Naive thymus-derived CD4-positive, alpha-beta T cell (primary cell): ENCODE measurements at regions not wholly inside any gene's neighbourhood (a gene's known extent, or its start where the extent isn't known, plus 50 kb on each side); places are given as distances from the start of the nearest gene placed in this dataset.

Experiments used
- ATAC-seq: fragments of 150-1000 bp; cut with Tn5 transposase; 2 replicates; pipeline ENCODE4 v1.10.0; 2021; ENCODE audit warnings: mild to moderate bottlenecking, moderate library complexity
- CTCF ChIA-PET: fragments of 350-600 bp; sonication (Branson Sonifier 250); formaldehyde crosslinking; loops from one replicate; lab custom pipeline; 2021; ENCODE audit warnings: antibody characterized with exemption; lab: Charles Lee
- POLR2A ChIA-PET: fragments of 350-600 bp; sonication (Branson Sonifier 250); formaldehyde crosslinking; loops from one replicate; lab custom pipeline; 2021; ENCODE audit warnings: antibody characterized with exemption, inconsistent platforms; lab: Charles Lee
- DNase-seq, 9 donors: peaks; one replicate each; pipeline versions ENCODE4 v3.0.0 to v3.0.0-alpha.2; 2020 to 2022; ENCODE audit warnings: mixed read lengths in 1 of 9
- H3K27ac ChIP-seq: one replicate; pipeline ENCODE4 v1.7.0; 2013; ENCODE audit warnings: mild to moderate bottlenecking, low read depth, low read length, moderate library complexity
- H3K27me3 ChIP-seq, 2 donors: one replicate each; pipeline ENCODE4 v1.7.0; 2013; ENCODE audit warnings: low read length in 2 of 2, mild to moderate bottlenecking in 2 of 2, moderate library complexity in 2 of 2; ENCODE audit not compliant: control insufficient read depth in 2 of 2, insufficient read depth in 2 of 2
- H3K36me3 ChIP-seq, 3 experiments: 1 replicate in 2 of 3; 2 replicates in 1 of 3; pipeline ENCODE4 v1.7.0; 2013; ENCODE audit warnings: low read length in 3 of 3, mild to moderate bottlenecking in 3 of 3, moderate library complexity in 1 of 3; ENCODE audit not compliant: insufficient read depth in 3 of 3, control insufficient read depth in 2 of 3
- H3K4me1 ChIP-seq, 2 donors: one replicate each; pipeline ENCODE4 v1.7.0; 2013; ENCODE audit warnings: low read length in 2 of 2, mild to moderate bottlenecking in 2 of 2, moderate library complexity in 1 of 2; ENCODE audit not compliant: control insufficient read depth in 2 of 2, insufficient read depth in 2 of 2
- H3K4me3 ChIP-seq: 2 replicates; pipeline ENCODE4 v1.7.0; 2013; ENCODE audit warnings: mild to moderate bottlenecking, low read length
- H3K9me3 ChIP-seq, 3 experiments: 1 replicate in 2 of 3; 2 replicates in 1 of 3; pipeline ENCODE4 v1.7.0; 2013; ENCODE audit warnings: low read length in 3 of 3; ENCODE audit not compliant: control insufficient read depth in 2 of 3
- H3K27ac Mint-ChIP-seq, 9 donors: one replicate each; pipeline ENCODE4 v1.8.0; 2020 to 2022; ENCODE audit warnings: mixed read lengths in 9 of 9, mild to moderate bottlenecking in 8 of 9, moderate library complexity in 5 of 9, inconsistent platforms in 2 of 9
- H3K27me3 Mint-ChIP-seq, 5 donors: one replicate each; pipeline ENCODE4 v1.8.0; 2021 to 2022; ENCODE audit warnings: mixed read lengths in 5 of 5, mild to moderate bottlenecking in 1 of 5
- H3K36me3 Mint-ChIP-seq, 5 donors: one replicate each; pipeline ENCODE4 v1.8.0; 2020 to 2022; ENCODE audit warnings: mixed read lengths in 5 of 5, mild to moderate bottlenecking in 3 of 5, inconsistent platforms in 1 of 5
- H3K4me1 Mint-ChIP-seq, 7 donors: one replicate each; pipeline ENCODE4 v1.8.0; 2020 to 2022; ENCODE audit warnings: mixed read lengths in 7 of 7, mild to moderate bottlenecking in 3 of 7, inconsistent platforms in 1 of 7
- H3K4me3 Mint-ChIP-seq, 10 donors: one replicate each; pipeline ENCODE4 v1.8.0; 2020 to 2022; ENCODE audit warnings: mild to moderate bottlenecking in 10 of 10, mixed read lengths in 10 of 10, moderate library complexity in 6 of 10, inconsistent platforms in 2 of 10
- H3K9me3 Mint-ChIP-seq, 11 donors: one replicate each; pipeline ENCODE4 v1.8.0; 2020 to 2022; ENCODE audit warnings: mixed read lengths in 11 of 11, mild to moderate bottlenecking in 4 of 11, inconsistent platforms in 1 of 11, moderate library complexity in 1 of 11
- intact Hi-C, 2 donors: fragments of 100-400 bp; cut with micrococcal nuclease; formaldehyde crosslinking; loops; one replicate each; pipeline ENCODE4 v1.15.1; 2023

- intact Hi-C loops: no loop called here
- Mint-ChIP-seq H3K27ac (no peak overlapping the region), H3K4me1 (no peaks in the 10 kb centered on the region), H3K9me3 (peaks cover 0 to 15% (median 9%) of the 10 kb centered on the region in 11 donors), H3K4me3 (no peak overlapping the region), H3K36me3 (no peaks in the 10 kb centered on the region), H3K27me3 (no peaks in the 10 kb centered on the region)
- DNase-seq (no peak), ATAC-seq (no peak)
- Histone ChIP-seq H3K9me3 (no peaks in the 10 kb centered on the region), H3K27me3 (no peaks in the 10 kb centered on the region), H3K27ac (no peak overlapping the region), H3K4me1 (no peaks in the 10 kb centered on the region), H3K4me3 (no peak overlapping the region), H3K36me3 (no peaks in the 10 kb centered on the region)
- ChIA-PET POLR2A (no interaction called here), CTCF (no interaction called here)
These were observed 1091.3 kb upstream of the CDH6 start for GRCh38 chr5:30102185-30102584.

GRCh38 chr5:30100929-30101328 lies 1092.6 kb upstream of the CDH6 start:
- H3K36me3 ChIP-seq: no peaks in the 10 kb centered on the region
- no peak for ATAC-seq
- no peaks in the 10 kb centered on the region for H3K4me1 ChIP-seq
- H3K4me3 Mint-ChIP-seq: no peak overlapping the region
- no peaks in the 10 kb centered on the region for H3K4me1 Mint-ChIP-seq
- H3K9me3 Mint-ChIP-seq: peaks cover 0 to 15% (median 5%) of the 10 kb centered on the region in 11 donors
- H3K27me3 Mint-ChIP-seq: no peaks in the 10 kb centered on the region
- intact Hi-C loops: no loop called here
- no peak overlapping the region for H3K27ac ChIP-seq
- no peak overlapping the region for H3K4me3 ChIP-seq
- H3K9me3 ChIP-seq: no peaks in the 10 kb centered on the region
- no peak for DNase-seq
- no peaks in the 10 kb centered on the region for H3K36me3 Mint-ChIP-seq
- POLR2A ChIA-PET: no interaction called here
- H3K27ac Mint-ChIP-seq: no peak overlapping the region
- CTCF ChIA-PET: no interaction called here
- no peaks in the 10 kb centered on the region for H3K27me3 ChIP-seq

GRCh38 chr5:30100148-30100713 lies 1093.3 kb upstream of the CDH6 start:
- no peak overlapping the region for H3K4me3 ChIP-seq
- peaks cover 0 to 19% (median 7%) of the 10 kb centered on the region in 11 donors for H3K9me3 Mint-ChIP-seq

GRCh38 chr5:30099634-30100033 lies 1093.9 kb upstream of the CDH6 start:
- Histone ChIP-seq H3K27me3 (no peaks in the 10 kb centered on the region), H3K4me3 (no peak overlapping the region), H3K27ac (no peak overlapping the region), H3K4me1 (no peaks in the 10 kb centered on the region), H3K36me3 (no peaks in the 10 kb centered on the region), H3K9me3 (no peaks in the 10 kb centered on the region)
- no peak overlapping the region for H3K27ac Mint-ChIP-seq
- ATAC-seq (no peak), DNase-seq (no peak)
- no peaks in the 10 kb centered on the region for H3K4me1 Mint-ChIP-seq
- H3K36me3 Mint-ChIP-seq: no peaks in the 10 kb centered on the region
- intact Hi-C loops: no loop called here
- no peaks in the 10 kb centered on the region for H3K27me3 Mint-ChIP-seq
- no peak overlapping the region for H3K4me3 Mint-ChIP-seq
- POLR2A ChIA-PET: no interaction called here
- CTCF ChIA-PET: no interaction called here
- peaks cover 0 to 19% (median 7%) of the 10 kb centered on the region in 11 donors for H3K9me3 Mint-ChIP-seq

More at GRCh38 chr5:30100148-30100713, 1093.3 kb upstream of the CDH6 start:
- no peak for DNase-seq
- no peak for ATAC-seq
- H3K27me3 ChIP-seq: no peaks in the 10 kb centered on the region
- H3K36me3 ChIP-seq: no peaks in the 10 kb centered on the region
- Mint-ChIP-seq H3K4me1 (no peaks in the 10 kb centered on the region), H3K27ac (no peak overlapping the region), H3K36me3 (no peaks in the 10 kb centered on the region), H3K27me3 (no peaks in the 10 kb centered on the region), H3K4me3 (no peak overlapping the region)
- H3K9me3 ChIP-seq: no peaks in the 10 kb centered on the region
- intact Hi-C loops: no loop called here
- ChIA-PET CTCF (no interaction called here), POLR2A (no interaction called here)
- no peaks in the 10 kb centered on the region for H3K4me1 ChIP-seq
- H3K27ac ChIP-seq: no peak overlapping the region

- no peaks in the 10 kb centered on the region for H3K4me1 ChIP-seq
- H3K4me1 Mint-ChIP-seq: no peaks in the 10 kb centered on the region
- peaks cover 0 to 19% (median 7%) of the 10 kb centered on the region in 11 donors for H3K9me3 Mint-ChIP-seq
- H3K27me3 Mint-ChIP-seq: no peaks in the 10 kb centered on the region
- H3K27ac Mint-ChIP-seq: no peak overlapping the region
- ChIA-PET POLR2A (no interaction called here), CTCF (no interaction called here)
- no peak overlapping the region for H3K27ac ChIP-seq
- DNase-seq (no peak), ATAC-seq (no peak)
- no peaks in the 10 kb centered on the region for H3K36me3 Mint-ChIP-seq
- H3K4me3 Mint-ChIP-seq: no peak overlapping the region
- intact Hi-C loops: no loop called here
- no peaks in the 10 kb centered on the region for H3K27me3 ChIP-seq
- no peak overlapping the region for H3K4me3 ChIP-seq
- H3K36me3 ChIP-seq: no peaks in the 10 kb centered on the region
- no peaks in the 10 kb centered on the region for H3K9me3 ChIP-seq
These were observed 1094.5 kb upstream of the CDH6 start for GRCh38 chr5:30098940-30099339.

GRCh38 chr5:30092548-30092947 lies 1100.9 kb upstream of the CDH6 start:
- Histone ChIP-seq H3K4me3 (no peak overlapping the region), H3K36me3 (no peaks in the 10 kb centered on the region), H3K27ac (no peak overlapping the region), H3K4me1 (no peaks in the 10 kb centered on the region), H3K27me3 (no peaks in the 10 kb centered on the region), H3K9me3 (no peaks in the 10 kb centered on the region)
- Mint-ChIP-seq H3K9me3 (peaks cover 0 to 24% (median 7%) of the 10 kb centered on the region in 11 donors), H3K4me1 (no peaks in the 10 kb centered on the region), H3K27me3 (no peaks in the 10 kb centered on the region), H3K36me3 (no peaks in the 10 kb centered on the region), H3K4me3 (no peak overlapping the region), H3K27ac (no peak overlapping the region)
- ChIA-PET CTCF (no interaction called here), POLR2A (no interaction called here)
- no peak for ATAC-seq
- intact Hi-C loops: no loop called here
- no peak for DNase-seq

- Histone ChIP-seq H3K27me3 (no peaks in the 10 kb centered on the region), H3K4me1 (no peaks in the 10 kb centered on the region), H3K4me3 (no peak overlapping the region), H3K36me3 (no peaks in the 10 kb centered on the region), H3K27ac (no peak overlapping the region), H3K9me3 (peaks cover 0 to 6% (median 0%) of the 10 kb centered on the region in 3 experiments)
- intact Hi-C loops: no loop called here
- ATAC-seq (no peak), DNase-seq (no peak)
- H3K4me3 Mint-ChIP-seq: no peak overlapping the region
- POLR2A ChIA-PET: no interaction called here
- no peak overlapping the region for H3K27ac Mint-ChIP-seq
- peaks cover 4 to 25% (median 13%) of the 10 kb centered on the region in 11 donors for H3K9me3 Mint-ChIP-seq
- CTCF ChIA-PET: no interaction called here
- H3K4me1 Mint-ChIP-seq: no peaks in the 10 kb centered on the region
- peaks cover 0 to 7% (median 0%) of the 10 kb centered on the region in 5 donors for H3K36me3 Mint-ChIP-seq
- H3K27me3 Mint-ChIP-seq: no peaks in the 10 kb centered on the region
These were observed 1123.8 kb upstream of the CDH6 start for GRCh38 chr5:30069441-30070263.
